HG02973 (cell line): ENCODE measurements at regions not wholly inside any gene's neighbourhood (a gene's known extent, or its start where the extent isn't known, plus 50 kb on each side); places are given as distances from the start of the nearest gene placed in this dataset.
A peak's percentile ranks its signal among the peaks of the same experiment; 100 is the strongest.
"Not testable (repeated sequence)": the region's sequence is repeated elsewhere in the genome, so short reads cannot be mapped to it uniquely, and the experiment has no call there.

ENCODE experiments used
- ATAC-seq: cut with Tn5 transposase; IDR thresholded peaks from one replicate; pipeline ENCODE4 v1.9.1; 2021; ENCODE audit warnings: moderate library complexity; ENCODE audit not compliant: unreplicated experiment

DNA sequence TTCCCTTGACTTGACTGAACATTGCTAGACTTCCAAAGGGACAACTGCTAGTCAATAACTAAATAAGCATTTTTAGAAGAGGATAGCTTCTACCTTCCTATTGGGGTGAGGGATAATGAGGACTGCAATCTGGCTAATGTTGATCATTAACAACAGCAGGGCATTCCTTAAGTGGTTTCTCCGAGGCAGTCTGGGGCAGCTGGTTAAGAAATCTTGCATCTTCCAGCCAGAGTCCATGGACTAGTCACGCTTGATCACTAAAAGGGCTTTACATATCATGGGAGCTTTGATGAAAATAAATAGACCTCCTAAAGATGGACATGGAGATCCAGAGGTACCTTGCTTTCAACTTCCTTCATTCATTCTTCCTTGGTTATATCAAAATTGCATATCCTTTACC lies 329.4 kb upstream of the ESRRG start:
- no peak for ATAC-seq

DNA sequence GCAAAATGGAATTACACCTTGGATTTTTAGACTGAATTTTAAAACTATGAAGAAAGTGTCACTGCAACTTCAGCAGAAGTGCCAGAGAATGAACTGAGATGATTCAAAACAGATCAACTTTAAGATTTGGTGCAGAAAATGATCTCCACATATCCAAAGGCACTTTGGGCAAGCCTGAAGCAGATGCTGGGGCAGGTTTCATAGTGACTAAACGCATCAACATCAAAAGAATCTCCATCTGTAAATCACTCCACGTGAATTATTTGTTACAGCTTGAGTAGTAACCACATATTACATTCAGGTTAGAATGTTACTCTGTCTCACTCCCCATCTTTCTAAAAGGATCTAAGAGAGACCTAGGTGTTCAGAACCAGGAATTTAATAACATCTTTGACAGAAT lies 329.0 kb upstream of the ESRRG start:
- ATAC-seq = no peak

DNA sequence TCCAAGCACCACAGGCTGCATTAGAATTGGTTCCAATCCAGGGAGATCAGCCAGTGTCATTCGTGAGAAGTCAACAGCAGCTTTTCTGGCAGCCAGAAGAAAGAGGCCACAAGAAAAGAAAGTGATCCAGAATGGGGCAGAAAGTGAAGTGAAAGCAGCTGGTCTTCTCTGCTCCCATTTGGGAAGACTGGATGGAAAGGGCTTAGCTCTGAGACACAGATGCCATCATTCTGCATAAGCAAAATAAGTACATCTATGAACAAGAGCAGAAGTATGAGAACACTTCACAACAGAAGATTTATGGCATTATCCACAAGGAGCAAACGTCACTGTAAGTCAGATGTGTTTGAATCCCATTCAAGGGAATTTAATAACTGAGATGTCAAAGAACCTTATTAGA lies 326.5 kb upstream of the ESRRG start:
- no peak for ATAC-seq

DNA sequence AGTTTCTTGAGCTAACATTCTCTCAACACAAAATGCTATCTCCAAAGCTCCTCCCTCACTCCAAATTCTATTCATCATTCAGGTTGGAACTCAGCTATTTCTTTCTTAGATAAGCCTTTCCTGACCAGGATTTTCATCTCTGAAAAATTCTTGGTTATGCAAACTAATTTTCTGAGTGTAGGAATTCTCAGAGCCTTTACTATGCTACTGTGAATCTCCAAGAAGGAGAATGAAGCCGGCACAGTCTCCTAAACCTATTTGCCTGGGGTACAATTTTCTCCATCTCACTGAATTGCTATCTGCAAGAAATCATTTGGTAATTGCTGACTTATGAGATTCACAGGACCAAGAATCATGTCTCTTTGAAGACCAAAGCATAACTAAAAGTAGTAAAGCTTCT lies 325.9 kb upstream of the ESRRG start:
- no peak for ATAC-seq

DNA sequence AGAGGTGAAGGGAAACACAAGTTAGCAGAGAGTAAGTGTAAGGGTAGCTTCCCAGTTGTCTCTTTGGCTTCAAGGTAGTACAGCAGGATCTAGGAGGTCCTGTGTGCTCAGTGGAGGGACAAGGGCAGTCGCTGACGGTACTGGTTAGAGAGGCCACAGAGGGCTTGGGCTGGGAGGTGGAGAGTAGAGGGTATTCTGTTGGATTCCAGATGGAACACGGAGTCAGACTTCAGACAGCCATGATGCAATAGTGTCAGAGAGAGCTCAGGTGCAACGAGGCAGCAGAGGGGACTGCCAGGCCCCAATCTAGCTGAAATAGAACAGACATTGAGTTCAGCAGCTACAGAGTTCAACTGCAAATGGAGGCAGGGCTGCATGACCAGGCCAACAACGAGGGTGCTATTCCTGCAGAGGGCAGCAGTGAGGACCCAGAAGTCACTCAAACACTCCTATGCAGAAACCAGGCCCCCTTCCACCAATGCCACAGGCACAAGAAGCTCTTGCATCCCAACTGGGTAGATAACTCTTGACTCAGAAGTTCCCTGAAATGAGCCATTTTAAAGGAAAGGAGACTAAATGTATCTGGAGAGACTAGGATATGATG lies 325.0 kb upstream of the ESRRG start:
- peak; percentile 78 for ATAC-seq

DNA sequence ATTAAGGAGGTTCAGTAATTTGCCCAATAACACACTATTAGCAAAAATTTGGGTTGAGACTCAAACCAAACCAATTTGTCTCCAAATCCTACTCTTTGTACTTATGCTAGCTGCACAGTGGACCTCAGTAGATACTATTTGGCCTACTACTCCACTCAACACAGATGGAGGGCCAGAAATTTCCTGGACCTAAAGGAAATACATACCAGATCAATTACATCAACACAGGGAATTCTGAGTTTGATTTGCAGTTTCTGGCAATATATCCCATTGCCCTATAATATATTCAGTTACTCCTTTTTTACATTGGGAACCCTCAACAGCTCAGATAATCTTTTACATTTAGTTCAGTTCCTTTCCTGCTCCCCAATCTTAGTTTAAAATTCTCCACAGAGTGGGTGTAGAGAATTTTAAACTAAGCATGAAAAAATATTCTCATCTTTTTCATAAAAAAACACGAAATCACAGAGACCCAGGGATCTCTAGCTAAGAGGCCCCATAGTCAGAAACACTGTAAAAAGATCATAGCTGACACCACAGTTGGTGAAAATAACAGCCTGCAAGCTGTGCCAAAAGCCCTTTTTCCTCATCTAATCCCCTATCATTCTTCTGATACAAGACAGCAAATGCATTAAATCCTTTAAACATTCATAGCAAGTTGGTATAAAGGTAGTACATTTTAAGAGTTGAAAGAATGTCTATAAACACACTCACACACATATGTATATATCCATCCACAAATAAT lies 317.7 kb upstream of the ESRRG start:
- ATAC-seq = no peak

DNA sequence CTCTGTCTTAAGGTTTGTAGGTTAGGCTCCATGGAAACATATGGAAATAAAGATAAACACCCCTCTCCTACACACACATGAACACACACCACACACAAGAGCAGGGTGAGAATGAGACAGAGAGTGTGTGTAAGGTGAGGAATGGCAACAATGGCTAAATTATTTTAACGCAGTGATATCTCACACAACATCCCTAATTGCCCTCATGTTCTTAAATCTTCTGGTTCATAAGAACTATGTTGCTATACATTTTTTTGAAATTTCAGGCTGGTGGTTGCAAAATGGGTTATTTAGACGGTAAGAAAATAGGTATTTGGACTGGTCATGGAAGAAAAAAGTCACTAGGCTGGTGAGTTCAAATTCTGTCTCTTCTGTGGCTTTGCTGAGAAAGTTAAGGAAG lies 316.7 kb upstream of the ESRRG start:
- no peak for ATAC-seq

DNA sequence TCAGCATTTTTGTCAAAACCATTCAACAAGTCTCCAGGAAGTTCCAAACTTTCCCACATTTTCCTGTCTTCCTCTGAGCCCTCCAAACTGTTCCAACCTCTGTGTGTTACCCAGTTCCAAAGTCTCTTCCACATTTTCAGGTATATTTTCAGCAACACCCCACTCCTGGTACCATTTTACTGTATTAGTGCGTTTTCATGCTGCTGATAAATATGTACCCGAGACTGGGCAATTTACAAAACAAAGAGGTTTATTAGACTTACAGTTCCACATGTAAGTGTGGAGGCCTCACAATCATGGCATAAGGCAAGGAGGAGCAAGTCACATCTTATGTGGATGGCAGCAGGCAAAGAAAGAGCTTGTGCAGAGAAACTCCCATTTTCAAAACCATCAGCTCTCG lies 315.9 kb upstream of the ESRRG start:
- ATAC-seq = not testable (repeated sequence)

DNA sequence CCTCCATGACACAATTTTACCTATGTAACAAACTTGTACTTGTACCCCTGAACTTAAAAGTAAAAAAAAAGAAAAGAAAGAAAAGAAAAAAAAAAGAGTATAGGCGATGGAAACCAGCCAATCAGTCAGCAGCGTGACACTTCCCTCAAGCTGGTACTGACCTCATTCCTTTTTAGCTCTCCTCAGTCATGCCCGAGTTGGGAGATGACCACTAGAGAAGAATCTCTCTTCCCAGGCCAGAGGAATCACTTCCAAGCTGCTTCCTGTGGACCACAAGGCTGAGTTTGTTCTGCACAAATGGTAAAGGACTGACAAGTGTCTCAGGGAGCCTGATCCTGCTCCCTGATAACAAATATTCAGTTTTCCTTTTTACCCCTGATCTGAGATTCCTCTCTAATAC lies 313.5 kb upstream of the ESRRG start:
- no peak for ATAC-seq

DNA sequence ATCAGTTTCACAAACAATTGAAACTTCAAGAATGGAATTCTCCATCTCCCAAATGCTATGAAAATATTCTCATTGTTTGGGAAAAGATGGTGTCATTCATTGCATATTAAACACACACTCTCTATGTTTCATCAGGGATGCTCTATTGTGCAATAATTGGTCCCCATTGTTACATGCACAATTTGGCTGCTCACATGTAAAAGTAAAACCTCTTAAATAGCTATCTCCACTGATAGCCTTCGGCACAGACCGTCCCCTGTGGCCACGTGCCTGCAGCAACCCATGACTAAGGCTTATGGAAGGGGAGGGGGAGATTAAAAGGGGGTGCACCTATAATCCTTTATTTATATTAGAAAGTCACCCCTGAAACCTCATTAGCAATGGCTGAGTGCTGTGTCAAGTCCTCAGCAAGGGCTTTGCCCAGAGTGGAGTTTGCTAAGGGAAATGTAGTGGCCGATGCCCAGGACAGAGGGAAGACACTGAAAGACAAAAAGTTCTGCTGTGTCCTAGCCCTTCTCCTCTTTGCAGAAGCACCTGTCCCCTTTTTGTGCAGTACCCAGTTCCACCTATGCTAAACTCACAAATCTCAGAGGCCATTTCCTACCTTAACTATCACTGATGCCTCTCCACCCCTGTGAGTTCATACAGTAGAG lies 309.6 kb upstream of the ESRRG start:
- ATAC-seq = no peak

DNA sequence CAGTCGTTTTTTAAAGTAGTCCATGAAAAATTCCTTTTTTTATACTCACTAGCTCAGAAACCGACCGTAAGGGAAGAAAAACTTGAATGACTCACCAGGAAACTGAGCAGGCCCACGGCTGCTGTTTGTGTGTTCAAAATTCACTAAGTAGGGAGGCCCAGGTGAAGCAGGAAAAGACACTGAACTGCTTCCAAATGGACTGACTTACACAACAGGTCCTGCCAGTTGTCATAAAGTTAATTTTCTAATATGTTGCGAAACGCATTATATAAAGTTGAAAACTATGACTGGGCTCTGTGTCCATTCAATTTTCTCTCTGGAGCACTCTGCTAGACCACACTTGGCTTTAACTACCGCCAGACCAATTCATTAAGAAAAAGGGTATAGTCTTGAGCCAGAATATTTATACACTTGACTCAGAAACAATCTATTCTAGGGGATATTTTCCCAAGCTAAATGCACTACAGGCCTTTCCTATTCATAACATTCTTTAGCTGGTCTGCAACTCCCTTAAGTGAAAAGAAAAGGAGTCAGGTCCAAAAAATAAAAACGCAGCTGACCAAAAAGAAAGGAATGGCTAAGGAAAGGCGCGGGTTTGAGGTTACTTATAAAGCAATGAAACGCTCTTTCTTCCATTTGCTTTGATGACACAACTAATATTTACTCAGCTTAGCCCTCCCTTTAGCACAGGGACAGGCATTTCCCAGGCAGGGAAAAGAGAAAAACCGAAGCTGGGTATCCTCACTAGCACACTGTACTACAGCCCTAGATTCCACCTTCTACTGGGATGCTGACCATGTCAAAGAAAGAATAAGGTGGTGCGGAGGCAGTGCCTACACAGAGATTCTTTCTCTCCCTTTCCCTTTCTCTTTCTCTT lies 306.3 kb upstream of the ESRRG start:
- ATAC-seq = no peak

DNA sequence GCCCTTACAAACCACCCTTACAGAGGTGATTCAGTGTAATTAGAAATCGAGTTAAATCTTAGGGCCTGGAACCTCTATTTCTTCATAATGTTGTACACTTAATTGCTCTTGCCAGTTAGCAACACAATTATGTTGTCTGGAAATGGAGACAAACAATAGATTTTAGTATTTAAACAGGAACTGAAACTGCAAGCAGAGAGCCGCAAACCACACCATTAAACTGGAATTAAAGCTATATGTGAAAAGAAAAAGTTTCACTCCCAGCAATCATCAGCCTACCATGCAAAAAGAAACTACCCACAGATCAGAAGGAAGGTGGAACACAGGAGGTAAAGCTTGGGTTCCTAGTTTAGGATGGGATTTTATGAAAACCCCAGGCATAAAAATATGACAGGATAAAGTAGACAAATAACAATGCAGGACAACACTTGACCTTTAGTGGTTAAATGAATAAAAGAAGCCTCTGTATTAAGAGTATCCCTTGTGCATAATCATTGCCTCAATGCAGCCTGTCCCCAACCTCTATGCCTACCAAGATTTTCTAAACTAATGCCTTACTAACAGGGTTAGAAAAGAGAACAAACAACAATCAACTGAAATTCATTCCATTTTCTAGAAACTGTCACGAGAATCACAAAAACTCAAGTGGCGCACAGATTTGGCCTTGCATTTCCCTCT lies 304.3 kb upstream of the ESRRG start:
- peak; percentile 98 for ATAC-seq

DNA sequence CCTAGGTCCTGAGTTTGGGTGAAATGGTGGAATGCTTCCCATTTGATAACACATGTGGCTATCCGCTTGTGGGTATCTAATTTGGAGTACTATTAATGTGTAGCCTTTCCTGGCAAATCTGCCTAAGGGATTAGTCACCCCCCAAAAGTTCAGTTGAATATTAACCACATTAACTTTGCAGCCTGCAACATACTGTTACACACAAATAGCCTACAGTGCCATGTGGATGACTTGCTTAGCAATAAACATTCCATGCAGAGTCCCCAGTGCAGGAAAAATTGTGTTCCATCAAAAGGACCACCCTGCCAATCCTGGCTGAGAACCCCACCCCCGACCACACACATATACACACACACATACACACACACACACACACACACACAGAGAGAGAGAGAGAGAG lies 303.3 kb upstream of the ESRRG start:
- no peak for ATAC-seq

DNA sequence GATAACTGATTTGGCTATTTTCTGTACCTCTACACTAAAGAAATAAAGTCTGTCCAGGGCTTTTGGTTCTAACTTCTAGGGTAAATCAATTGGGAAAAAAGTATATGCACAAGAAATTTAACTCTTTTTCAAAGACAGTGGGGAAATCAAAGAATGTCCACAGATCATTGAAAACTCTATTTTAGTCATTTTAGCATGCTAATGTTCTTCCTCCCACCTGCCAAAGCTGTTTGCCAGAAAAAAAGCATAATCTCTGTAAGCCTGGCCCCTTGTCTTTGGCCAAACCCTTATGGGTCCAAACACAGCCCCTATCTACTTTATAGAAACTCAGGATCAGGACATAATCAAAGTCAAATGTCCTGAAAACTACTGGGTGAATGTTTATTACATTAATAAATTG lies 302.2 kb upstream of the ESRRG start:
- no peak for ATAC-seq

DNA sequence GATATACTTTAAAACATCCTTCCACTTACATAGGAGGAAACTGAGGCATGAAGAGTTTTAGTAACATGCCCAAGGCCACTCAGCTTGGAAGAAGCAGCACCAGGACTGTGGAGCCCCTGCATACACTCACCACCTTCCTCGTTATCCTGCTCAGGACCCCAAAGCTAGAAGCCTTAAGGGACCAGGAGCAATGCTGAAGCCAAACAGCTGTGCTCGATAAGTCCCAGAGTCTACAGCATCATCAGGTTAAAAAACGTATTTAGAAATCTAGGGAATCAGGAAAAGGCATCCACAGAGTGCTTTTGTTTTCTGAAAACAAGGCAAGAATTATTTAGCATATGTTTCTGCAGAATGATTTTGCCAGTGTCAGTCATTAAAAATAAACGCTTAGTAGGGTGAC lies 301.7 kb upstream of the ESRRG start:
- ATAC-seq = no peak

DNA sequence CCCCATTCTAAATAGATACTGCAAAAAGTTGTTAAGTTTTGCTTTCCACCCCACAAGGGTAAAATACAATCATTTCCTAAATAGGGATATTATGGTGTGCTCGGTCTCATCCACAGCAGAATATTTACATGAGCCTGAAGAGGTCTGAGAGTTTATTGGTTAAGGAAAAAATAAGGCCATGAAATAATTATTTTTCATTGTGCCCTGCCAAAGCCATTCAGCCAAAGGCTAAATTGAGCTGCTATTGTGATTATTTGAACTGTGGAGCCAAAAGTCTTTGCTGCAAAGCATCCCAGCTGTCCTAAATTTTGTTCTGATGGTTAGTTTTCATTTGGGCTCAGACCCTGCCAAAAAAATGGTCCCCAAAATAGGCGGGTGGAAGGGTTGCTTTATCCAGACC lies 298.7 kb upstream of the ESRRG start:
- ATAC-seq = no peak

DNA sequence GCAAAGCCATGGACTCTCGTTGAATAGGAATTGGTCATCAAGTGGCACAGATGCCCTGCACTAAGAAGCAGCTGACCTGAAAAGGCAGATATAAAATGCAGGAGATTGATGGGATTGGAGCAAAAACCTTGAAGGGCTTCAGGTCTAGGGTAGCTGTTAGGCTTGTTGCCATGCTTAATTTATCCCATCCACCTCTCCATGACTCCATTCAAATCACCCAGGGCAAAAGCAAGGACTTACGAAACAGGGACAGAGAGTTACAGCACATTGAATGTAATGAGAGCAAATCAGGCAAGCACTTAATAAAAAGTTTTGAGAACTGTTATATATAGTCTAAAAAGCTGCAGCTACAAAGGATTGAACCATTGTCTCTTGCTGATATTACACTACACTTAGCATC lies 298.2 kb upstream of the ESRRG start:
- ATAC-seq = no peak

DNA sequence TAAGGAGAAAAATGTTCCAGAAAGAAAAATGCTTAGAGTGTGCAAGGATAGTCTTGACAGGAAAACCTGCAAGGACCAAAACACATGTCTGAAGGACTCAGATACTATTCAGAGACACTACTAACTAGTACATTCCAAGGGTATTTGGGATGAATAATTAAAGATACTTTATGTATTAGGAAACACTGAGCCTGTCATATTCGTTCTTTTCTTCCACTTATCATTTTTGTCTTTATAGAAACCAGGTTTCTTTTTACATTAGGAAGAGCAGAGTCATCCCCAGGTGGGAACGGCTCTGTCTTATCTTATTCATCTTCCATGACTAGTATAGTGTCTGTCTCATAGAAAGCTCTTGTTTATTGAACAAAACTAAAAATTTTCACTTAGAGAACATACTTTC lies 296.2 kb upstream of the ESRRG start:
- ATAC-seq = no peak

DNA sequence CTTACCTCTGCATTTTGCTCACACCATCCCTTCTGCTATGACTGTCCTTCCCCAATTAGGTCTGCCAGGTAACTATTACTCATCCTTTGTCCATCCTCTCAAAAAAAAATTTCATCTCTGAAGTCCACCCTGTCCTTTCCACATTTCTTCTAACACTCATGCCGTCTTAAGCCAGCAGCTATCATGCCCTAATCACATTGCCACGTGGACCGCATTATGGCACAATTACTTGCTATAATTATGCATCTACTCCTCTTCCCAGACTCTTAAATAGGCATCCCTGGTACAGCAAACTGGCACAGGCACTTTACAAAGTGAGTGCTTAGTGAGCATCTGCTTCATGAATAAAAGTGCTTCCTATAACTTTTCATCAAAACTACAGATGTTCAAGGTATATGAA lies 295.4 kb upstream of the ESRRG start:
- ATAC-seq = no peak

DNA sequence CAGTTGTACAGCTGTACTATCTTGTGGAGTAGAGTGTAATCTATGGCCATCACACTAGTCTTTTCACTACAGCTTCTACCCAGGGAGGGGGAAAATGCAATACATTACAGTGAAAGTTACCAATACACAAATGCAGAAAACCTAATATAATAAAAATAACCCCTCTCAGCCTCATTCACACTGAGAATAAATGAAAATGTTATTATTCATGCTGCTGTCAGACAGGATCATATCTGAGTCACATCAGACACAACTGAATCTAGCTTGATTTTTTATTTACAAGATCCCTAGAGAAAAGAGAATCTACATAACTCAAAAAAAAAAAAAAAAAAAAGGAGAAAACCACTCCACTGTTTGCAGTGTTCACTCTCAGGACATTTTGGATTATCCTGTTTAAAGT lies 293.9 kb upstream of the ESRRG start:
- ATAC-seq = no peak

DNA sequence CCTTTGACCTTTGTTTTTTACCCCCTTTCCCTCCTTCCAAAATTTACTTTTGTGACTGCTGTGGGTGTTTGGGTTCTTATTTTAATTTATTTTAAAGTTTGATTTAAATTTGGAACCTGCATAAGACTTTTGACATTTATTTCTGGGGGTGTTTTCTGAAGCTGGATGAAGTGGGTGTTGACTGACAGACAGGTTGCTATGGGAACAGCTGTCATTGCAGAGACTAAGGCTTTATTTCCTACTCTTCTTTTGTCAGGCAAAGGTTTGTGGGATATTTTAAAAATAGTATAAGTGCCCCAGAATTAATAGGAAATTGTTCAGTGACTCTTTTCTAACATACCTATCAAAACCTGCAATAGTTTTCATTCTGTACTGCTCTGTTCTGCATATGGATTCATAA lies 290.8 kb upstream of the ESRRG start:
- ATAC-seq = no peak
